ENCODE measurements at regions not wholly inside any gene's neighbourhood (a gene's known extent, or its start where the extent isn't known, plus 50 kb on each side); places are given as distances from the start of the nearest gene placed in this dataset.

- Histone ChIP-seq H3K4me3 (replicated peaks in 1 of 3) (no peak overlapping the region), H3K4me1 (no peaks in the 10 kb centered on the region), H3K9me3 (no peaks in the 10 kb centered on the region), H3K27ac (no peak overlapping the region), H3K36me3 (no peaks in the 10 kb centered on the region), H3K27me3 (no peaks in the 10 kb centered on the region)
- intact Hi-C loops (cut with DNase I), result no loop called here
- no peak for TF ChIP-seq POLR2A (IDR thresholded peaks at IDR 0.05)
- 33 to 38% methylated on average over 1 of the region's 1 CpG for WGBS, 2 donors
- no peak for DNase-seq
Observed at GRCh38 chr13:103437651-103438050, 371.4 kb upstream of the SLC10A2 start.

DNA sequence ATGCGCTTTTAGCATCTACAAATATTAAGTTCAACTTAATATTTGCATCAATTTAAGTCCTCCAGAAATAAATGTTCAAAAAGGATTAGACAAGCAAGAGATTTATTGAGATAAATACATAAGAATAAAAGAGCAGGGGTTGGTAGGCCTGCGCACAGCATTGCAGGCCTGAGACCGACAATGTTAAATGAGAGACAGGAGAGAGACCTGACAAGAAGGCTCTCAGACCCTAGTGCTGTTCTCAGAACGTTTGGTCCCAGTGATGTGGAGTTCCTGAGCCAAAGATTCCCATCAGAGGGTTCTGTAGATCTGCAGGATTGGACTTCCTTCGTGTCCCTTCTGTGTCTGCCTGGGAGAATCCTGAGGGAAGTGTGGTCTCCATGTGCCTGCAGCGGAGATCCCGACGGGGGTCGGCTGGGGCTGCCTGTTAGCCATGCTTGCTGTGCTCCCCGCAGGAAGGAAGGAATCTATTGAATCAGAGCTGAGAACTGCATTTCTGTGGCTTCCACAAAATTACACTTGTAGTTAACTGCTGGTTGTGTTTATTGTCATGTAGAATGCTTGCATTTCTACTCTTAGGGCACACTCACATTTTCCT, 369.9 kb upstream of the SLC10A2 start:
- H3K36me3 ChIP-seq, result no peaks in the 10 kb centered on the region
- no peaks in the 10 kb centered on the region for H3K4me1 ChIP-seq
- intact Hi-C loops (cut with DNase I), result no loop called here
- 80 to 81% methylated on average over 9 to 10 of the region's 10 CpGs for WGBS, 2 donors
- TF ChIP-seq POLR2A (IDR thresholded peaks at IDR 0.05), result no peak
- TF ChIP-seq, protein P1, sequence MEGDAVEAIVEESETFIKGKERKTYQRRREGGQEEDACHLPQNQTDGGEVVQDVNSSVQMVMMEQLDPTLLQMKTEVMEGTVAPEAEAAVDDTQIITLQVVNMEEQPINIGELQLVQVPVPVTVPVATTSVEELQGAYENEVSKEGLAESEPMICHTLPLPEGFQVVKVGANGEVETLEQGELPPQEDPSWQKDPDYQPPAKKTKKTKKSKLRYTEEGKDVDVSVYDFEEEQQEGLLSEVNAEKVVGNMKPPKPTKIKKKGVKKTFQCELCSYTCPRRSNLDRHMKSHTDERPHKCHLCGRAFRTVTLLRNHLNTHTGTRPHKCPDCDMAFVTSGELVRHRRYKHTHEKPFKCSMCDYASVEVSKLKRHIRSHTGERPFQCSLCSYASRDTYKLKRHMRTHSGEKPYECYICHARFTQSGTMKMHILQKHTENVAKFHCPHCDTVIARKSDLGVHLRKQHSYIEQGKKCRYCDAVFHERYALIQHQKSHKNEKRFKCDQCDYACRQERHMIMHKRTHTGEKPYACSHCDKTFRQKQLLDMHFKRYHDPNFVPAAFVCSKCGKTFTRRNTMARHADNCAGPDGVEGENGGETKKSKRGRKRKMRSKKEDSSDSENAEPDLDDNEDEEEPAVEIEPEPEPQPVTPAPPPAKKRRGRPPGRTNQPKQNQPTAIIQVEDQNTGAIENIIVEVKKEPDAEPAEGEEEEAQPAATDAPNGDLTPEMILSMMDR (IDR thresholded peaks at IDR 0.05), result no peak
- H3K27me3 ChIP-seq, result no peaks in the 10 kb centered on the region
- no peak for DNase-seq
- H3K9me3 ChIP-seq, result no peaks in the 10 kb centered on the region
- no peak overlapping the region for H3K27ac ChIP-seq
- H3K4me3 ChIP-seq (replicated peaks in 1 of 3), result no peak overlapping the region

DNA sequence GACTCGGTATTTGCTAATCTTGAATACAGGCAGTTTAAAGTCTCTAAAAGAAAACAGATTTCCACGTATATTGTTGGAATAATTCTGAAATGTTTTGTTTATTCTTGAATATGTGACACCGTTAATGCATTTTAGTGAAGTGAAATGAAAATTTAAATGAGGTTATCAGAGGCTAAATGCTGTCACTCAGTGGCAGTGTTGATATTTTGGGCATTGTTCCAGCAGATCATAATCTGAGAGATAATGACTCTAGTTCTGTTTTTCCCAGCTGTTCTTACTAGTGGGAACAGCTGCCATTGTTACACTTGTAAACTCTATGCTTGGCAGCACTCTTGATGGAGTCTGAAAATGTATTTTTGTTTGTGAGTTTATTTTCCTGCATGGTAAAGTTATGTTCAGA, 365.6 kb upstream of the SLC10A2 start:
- Histone ChIP-seq H3K4me3 (replicated peaks in 1 of 3) (no peak overlapping the region), H3K27ac (no peak overlapping the region), H3K27me3 (no peaks in the 10 kb centered on the region), H3K36me3 (no peaks in the 10 kb centered on the region), H3K4me1 (no peaks in the 10 kb centered on the region), H3K9me3 (no peaks in the 10 kb centered on the region)
- TF ChIP-seq, protein P1 (IDR thresholded peaks at IDR 0.05), result no peak
- intact Hi-C loops (cut with DNase I), result no loop called here
- WGBS, 2 donors, result 76 to 78% methylated on average over 3 of the region's 3 CpGs
- DNase-seq, result no peak

- Histone ChIP-seq H3K27me3 (no peaks in the 10 kb centered on the region), H3K9me3 (no peaks in the 10 kb centered on the region), H3K4me1 (no peaks in the 10 kb centered on the region), H3K27ac (no peak overlapping the region), H3K36me3 (no peaks in the 10 kb centered on the region), H3K4me3 (replicated peaks in 1 of 3) (no peak overlapping the region)
- WGBS, 2 donors, result 93 to 96% methylated on average over 4 of the region's 4 CpGs
- intact Hi-C loops (cut with DNase I), result no loop called here
- TF ChIP-seq, protein P1 (IDR thresholded peaks at IDR 0.05), result no peak
- TF ChIP-seq POLR2A (IDR thresholded peaks at IDR 0.05), result no peak
- no peak for DNase-seq
Observed at GRCh38 chr13:103430368-103430767, 364.2 kb upstream of the SLC10A2 start.

- intact Hi-C loops (cut with DNase I), result no loop called here
- Histone ChIP-seq H3K4me3 (replicated peaks in 1 of 3) (no peak overlapping the region), H3K36me3 (no peaks in the 10 kb centered on the region), H3K4me1 (no peaks in the 10 kb centered on the region), H3K27me3 (no peaks in the 10 kb centered on the region), H3K27ac (no peak overlapping the region), H3K9me3 (no peaks in the 10 kb centered on the region)
- 68 to 77% methylated on average over 4 of the region's 4 CpGs for WGBS, 2 donors
- TF ChIP-seq, protein P1 (IDR thresholded peaks at IDR 0.05), result no peak
- no peak for TF ChIP-seq POLR2A (IDR thresholded peaks at IDR 0.05)
- no peak for DNase-seq
Observed at GRCh38 chr13:103410002-103410401, 343.8 kb upstream of the SLC10A2 start.

DNA sequence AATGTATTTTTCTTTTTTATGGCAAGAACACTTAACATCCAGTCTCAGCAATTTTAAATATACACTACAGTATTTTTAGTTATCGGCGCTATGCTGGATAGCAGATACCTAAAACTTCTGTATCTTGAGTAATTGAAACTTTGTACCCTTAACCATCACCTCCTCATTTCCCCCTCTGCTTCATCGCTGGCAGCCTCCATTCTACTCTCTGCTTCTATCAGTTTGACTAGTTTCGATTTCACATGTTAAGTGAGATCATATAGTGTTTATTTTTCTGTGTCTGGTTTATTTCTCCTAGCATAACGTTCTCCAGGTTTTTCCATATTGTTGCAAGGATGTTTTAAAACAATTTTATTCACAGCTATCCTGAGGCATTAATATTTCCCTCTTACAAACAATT, 340.8 kb upstream of the SLC10A2 start:
- TF ChIP-seq, protein P1 (IDR thresholded peaks at IDR 0.05), result no peak
- no peak for TF ChIP-seq POLR2A (IDR thresholded peaks at IDR 0.05)
- Histone ChIP-seq H3K27me3 (no peaks in the 10 kb centered on the region), H3K36me3 (no peaks in the 10 kb centered on the region), H3K27ac (no peak overlapping the region), H3K4me3 (replicated peaks in 1 of 3) (no peak overlapping the region), H3K4me1 (no peaks in the 10 kb centered on the region), H3K9me3 (no peaks in the 10 kb centered on the region)
- WGBS, 2 donors, result 79% methylated on average over 5 of the region's 5 CpGs
- DNase-seq, result no peak
- intact Hi-C loops (cut with DNase I), result no loop called here

Data from thyroid gland (tissue), 4 donors.